ENCODE measurements at regions not wholly inside any gene's neighbourhood (a gene's known extent, or its start where the extent isn't known, plus 50 kb on each side); places are given as distances from the start of the nearest gene placed in this dataset.
"Not testable (repeated sequence)": the region's sequence is repeated elsewhere in the genome, so short reads cannot be mapped to it uniquely, and the experiment has no call there.

DNA sequence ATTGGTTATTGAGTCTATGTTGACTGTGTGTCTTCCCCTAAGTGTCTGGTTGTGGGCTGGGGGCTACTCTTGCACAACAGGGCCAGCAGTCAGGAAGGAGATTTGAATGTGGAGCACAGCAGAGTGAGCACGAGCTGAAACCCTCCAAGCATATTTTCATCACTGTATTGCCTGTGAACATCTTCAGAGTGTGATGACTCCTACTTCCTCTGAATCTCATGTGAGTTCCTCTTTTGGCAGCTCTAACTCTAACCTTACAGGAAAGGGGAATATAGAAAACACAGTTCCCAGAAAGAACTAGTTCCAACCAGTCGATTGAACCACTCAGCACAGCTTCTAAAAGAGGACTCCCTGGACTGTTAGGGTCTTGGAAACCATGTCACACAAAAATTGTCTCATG lies 211.6 kb downstream of the RAP2B start:
- DNase-seq (ENCODE audit: low spot score) = no peak

DNA sequence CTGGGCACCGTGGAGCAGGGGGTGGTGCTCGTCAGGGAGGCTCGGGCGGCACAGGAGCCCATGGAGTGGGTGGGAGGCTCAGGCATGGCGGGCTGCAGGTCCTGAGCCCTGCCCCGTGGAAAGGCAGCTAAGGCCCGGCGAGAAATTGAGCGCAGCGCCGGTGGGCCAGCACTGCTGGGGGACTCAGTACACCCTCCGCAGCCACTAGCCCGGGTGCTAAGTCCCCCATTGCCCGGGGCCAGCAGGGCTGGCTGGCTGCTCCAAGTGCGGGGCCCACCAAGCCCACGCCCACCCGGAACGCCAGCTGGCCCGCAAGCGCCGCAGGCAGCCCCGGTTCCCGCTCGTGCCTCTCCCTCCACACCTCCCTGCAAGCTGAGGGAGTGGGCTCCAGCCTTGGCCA lies 216.3 kb downstream of the RAP2B start:
- DNase-seq (ENCODE audit: low spot score) = not testable (repeated sequence)

DNA sequence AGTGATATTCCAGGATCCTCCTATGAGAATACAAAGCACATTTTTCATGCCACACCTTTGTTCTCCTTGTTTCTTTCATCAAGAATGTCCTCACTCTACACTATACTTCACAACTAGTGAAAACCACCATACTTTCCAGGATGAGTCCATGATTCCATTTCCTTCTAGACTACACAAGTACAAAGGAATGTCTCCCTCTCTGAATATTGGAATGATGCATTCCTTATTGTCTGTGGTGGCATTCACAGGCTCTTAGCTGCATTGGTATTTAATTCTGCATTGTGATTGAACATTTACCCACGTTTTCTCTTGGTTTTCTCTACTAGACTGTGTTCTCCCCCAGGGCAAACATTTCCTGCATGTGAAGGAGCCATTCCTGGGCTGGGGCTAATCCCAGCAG lies 217.5 kb downstream of the RAP2B start:
- DNase-seq (ENCODE audit: low spot score) = no peak

- no peak for DNase-seq (ENCODE audit: low spot score)
Measured at GRCh38 chr3:153385343-153385742, 223.3 kb downstream of the RAP2B start.

DNA sequence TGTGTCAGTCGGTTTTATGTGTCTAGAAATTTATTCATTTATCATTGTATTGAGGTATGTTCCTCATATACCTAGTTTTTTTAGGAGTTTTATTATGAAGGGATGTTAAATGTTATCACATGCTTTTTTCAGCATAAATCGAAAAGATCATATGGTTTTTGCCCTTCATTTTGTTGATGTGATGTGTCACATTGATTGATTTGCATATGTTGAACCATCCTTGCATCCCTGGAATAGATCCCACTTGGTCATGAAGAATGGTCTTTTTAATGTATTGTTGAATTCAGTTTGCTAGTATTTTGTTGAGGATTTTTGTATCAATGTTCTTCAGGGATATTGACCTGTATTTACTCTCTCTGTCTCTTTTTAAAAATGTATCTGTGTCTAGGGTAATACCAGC lies 230.3 kb downstream of the RAP2B start:
- no peak for DNase-seq (ENCODE audit: low spot score)

- DNase-seq (ENCODE audit: low spot score) = no peak
Measured at GRCh38 chr3:153394017-153394416, 232.0 kb downstream of the RAP2B start.

GRCh38 chr3:153396581-153396980 lies 234.6 kb downstream of the RAP2B start:
- DNase-seq (ENCODE audit: low spot score) = no peak

- DNase-seq (ENCODE audit: low spot score) = no peak
Measured at GRCh38 chr3:153397794-153398193, 235.8 kb downstream of the RAP2B start.

DNA sequence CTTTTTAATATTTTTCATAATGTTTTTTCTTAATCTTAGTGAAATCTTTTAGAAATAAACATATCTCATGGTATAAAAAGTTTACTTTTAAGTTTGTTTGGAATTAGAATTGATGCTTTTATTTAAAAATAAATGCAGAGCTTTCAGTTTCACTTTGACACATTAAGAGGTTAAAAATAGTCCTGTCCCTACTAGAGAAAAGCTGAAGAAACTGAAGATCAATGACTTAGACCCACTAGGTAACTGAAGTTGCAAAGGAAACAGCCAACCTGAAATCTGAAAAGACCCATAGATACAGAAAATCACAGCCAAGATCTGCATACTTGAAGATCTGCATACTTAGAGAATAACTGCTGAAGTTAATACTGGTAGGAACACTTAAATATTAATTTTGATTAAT lies 237.6 kb downstream of the RAP2B start:
- no peak for DNase-seq (ENCODE audit: low spot score)

DNA sequence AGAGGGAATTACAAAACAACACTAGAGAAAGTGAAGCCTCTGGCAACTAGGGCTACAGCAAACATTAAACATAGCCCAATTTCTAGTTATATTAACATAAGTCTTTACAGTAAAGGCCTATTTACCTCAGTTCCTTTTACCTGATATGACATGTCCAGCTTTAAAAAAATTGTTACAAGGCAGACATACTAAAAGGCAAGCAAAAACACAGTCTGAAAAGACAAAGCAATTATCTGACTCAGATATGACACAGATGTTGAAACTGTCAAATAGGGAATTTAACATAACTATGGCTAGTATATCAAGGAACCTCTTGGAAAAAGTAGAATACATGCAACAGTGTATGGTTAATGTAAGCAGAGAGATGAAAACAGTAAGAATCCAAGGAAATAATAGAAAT lies 238.6 kb downstream of the RAP2B start:
- DNase-seq (ENCODE audit: low spot score) = no peak

- no peak for DNase-seq (ENCODE audit: low spot score)
Measured at GRCh38 chr3:153404157-153404556, 242.1 kb downstream of the RAP2B start.

DNA sequence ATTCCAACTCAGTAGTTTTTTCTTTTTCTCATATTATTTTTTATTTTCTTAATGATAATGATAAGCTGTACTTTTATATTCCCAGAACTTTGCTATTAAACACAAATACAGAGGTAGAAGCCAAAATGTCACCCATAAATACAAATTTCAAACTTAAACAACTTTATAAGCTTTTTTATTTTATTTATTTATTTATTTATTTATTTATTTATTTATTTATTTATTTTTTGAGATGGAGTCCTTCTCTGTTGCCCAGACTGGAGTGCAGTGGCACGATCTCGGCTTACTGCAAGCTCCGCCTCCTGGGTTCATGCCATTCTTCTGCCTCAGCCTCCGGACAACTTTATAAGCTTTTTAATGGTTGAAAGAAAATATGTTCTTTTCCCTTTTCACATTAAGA lies 243.3 kb downstream of the RAP2B start:
- not testable (repeated sequence) for DNase-seq (ENCODE audit: low spot score)

GRCh38 chr3:153410517-153410916 lies 248.5 kb downstream of the RAP2B start:
- DNase-seq (ENCODE audit: low spot score) = no peak

- no peak for DNase-seq (ENCODE audit: low spot score)
Measured at GRCh38 chr3:153414982-153415381, 253.0 kb downstream of the RAP2B start.

DNA sequence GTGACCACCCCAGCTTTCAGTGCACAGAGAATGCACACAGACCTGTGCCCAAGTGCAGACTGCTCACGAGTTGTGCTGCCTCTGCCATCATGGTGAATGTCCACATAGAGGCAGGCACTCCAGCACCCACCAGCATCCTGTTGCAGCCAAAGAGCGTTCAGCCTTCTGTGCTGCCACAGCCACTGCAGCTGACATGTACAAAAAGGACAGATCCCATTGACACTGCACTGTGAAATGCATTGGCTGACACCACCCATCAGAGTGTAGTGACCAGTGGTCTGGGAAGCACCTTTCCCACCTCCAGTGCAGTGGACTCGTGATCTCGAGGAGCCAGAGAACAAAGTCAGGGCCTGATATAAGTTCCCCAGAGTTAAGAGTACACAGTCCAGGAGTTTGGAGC lies 260.3 kb downstream of the RAP2B start:
- DNase-seq (ENCODE audit: low spot score) = no peak

DNA sequence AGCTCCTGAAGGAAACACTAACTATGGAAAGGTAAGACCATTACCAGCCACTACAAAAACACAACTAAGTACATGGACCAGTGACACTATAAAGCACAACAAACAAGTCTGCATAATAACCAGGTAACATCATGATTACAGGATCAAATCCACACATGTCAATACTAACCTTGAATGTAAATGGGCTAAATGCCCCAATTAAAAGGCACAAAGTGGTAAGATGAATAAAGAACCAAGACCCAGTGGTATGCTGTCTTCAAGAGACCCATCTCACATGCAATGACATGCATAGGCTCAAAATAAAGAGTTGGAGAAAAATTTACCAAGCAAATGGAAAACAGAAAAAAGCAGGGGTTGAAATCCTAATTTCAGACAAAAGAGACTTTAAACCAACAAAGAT lies 261.8 kb downstream of the RAP2B start:
- not testable (repeated sequence) for DNase-seq (ENCODE audit: low spot score)

DNA sequence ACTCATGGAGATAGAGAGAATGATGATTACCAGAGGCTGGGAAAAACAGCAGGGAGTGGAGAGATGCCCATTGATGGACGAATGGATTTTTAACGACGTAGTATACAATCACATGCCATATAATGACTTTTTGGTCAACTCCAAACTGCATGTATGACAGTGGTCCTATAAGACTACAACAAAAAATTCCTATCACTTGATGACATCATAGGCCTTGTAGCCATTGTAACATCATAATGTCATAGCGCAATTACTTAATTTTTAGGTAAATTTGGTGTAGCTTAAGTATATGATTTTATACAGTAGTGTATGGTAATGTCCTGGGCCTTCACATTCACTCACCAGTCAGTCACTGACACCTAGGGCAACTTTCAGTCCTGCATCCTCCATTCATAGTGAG lies 264.3 kb downstream of the RAP2B start:
- DNase-seq (ENCODE audit: low spot score) = no peak

DNA sequence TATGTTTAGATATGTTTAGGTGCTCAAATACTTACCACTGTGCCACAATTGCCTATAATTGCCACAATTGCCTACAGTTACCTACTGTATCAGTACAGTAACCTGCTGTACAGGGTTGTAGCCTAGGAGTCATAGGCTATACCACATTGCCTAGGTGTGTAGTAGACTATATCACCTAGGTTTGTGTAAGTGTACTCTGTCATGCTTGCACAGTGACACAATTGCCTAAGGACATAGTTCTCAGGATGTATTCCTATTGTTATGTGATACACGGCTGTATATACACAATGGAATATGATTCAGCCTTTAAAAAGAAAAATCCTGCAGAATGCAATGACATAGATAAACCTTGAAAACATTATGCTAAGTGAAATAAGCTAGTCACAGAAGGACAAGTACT lies 264.8 kb downstream of the RAP2B start:
- DNase-seq (ENCODE audit: low spot score) = no peak

DNA sequence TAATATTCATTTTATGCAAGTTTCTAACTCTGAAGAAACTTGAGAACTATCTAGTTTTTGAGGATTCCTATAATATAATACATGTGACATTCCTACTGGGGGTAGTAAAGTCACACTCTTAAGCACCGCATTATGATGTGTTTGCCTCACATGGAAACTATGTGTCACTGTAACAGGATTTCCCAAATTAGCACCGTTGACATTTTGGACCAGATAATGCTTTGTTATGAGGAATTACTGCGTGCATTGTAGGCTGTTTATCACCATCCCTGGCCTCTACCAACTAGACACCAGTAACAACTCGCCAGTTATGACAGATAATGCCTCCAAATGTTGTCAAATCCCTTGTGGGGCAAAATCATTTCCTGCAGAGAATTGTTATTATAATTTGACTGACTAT lies 267.8 kb downstream of the RAP2B start:
- no peak for DNase-seq (ENCODE audit: low spot score)

- no peak for DNase-seq (ENCODE audit: low spot score)
Measured at GRCh38 chr3:153431076-153431475, 269.1 kb downstream of the RAP2B start.

DNA sequence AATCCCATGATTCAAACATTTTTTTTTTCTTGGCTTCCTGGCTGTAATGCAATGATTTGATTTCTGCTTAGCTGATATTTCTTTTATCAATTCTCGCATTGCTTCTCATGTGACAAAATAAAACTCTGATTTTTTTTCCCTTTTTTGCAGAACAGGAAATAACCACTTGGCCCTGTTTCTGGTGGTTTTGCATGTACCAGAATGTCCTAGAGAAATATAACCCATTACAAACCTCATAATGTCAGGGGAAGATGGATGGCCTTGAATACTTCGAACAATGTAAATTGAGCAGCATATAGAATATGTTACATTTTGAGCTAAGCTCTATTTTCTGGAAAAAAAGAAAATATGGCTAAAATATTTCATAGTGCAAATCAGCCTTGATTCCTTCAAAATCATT lies 275.6 kb downstream of the RAP2B start:
- no peak for DNase-seq (ENCODE audit: low spot score)

DNA sequence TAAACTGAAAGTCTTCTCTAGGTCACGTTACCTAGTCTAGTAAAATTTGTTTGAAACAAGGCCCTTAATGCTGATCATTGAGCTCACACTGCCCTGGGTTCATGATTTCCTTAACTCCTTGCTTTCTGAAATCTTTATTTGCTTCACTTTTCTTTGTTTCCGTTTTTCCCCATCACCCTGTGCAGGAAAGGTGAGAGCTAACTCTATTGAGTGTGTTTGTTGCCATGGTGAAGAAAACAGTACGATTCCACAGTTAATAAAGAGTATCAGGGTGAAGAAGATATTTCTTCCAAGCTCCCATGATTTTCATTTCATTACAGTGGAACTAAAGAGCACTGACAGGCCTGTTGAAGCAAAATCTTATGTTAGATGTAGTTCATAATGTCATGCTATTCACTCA lies 276.2 kb downstream of the RAP2B start:
- no peak for DNase-seq (ENCODE audit: low spot score)

DNA sequence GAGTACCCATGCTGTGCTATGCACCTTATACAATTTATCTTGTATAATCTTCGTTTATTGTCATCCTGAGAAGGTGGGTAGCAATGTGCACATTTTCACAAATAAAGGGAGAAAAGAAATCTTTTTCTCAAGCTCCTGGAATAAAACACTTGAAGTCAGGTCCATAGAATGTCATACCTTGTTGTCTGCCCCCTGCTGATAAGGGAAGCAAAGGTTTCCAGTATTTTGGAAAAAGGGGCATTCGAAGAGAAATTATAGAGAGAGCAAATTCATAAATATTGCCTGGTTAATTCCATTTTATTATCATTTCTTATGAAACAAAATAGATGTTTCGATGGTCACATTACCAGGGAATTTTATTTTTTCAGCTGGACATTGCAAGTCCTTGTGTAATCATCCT lies 277.8 kb downstream of the RAP2B start:
- DNase-seq (ENCODE audit: low spot score) = no peak

GRCh38 chr3:153440311-153440710 lies 278.3 kb downstream of the RAP2B start:
- no peak for DNase-seq (ENCODE audit: low spot score)

GRCh38 chr3:153442386-153442785 lies 280.4 kb downstream of the RAP2B start:
- DNase-seq (ENCODE audit: low spot score) = no peak

Data from COLO829 (cell line).